Fibroblast of upper back skin (primary cell): ENCODE measurements at regions not wholly inside any gene's neighbourhood (a gene's known extent, or its start where the extent isn't known, plus 50 kb on each side); places are given as distances from the start of the nearest gene placed in this dataset.
"Not testable (repeated sequence)": the region's sequence is repeated elsewhere in the genome, so short reads cannot be mapped to it uniquely, and the experiment has no call there.

Experiments used
- DNase-seq: peaks from one replicate; pipeline ENCODE4 v3.0.0-alpha.2; 2013

- DNase-seq: no peak
Measured at GRCh38 chr9:129301941-129302340, 123.9 kb upstream of the IER5L start.

DNA sequence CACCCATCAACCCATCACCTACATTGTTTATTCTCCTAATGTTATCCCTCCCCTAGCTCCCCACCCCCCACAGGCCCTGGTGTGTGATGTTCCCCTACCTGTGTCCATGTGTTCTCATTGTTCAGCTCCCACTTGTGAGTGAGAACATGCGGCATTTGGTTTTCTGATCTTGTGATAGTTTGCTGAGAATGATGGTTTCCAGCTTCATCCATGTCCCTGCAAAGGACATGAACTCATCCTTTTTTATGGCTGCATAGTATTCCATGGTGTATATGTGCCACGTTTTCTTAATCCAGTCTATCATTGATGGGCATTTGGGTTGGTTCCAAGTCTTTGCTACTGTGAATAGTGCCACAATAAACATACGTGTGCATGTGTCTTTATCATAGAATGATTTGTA, 118.1 kb upstream of the IER5L start:
- DNase-seq: not testable (repeated sequence)

DNA sequence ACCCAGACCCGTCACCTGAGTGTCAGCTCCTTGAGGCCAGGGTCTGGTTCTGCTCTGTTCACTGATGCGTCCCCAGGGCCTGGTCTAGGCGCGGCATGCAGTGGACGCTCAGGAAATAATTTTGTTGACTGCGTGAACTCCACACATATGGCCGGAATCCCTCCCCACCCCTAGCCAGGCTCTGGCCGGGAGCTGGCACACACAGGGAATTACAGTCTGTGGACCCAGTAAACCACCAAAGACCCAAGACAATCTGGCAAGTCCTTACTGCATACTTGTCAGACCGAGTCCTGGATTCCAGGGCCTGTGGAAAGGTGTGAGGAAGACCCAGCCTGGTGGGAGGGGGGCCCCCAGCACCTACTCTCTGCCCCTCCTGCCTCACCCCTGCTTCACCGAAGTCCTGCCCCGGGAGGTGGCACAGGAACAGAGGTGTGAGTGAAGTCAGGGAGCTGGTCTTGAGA, 113.0 kb upstream of the IER5L start:
- DNase-seq: no peak

DNA sequence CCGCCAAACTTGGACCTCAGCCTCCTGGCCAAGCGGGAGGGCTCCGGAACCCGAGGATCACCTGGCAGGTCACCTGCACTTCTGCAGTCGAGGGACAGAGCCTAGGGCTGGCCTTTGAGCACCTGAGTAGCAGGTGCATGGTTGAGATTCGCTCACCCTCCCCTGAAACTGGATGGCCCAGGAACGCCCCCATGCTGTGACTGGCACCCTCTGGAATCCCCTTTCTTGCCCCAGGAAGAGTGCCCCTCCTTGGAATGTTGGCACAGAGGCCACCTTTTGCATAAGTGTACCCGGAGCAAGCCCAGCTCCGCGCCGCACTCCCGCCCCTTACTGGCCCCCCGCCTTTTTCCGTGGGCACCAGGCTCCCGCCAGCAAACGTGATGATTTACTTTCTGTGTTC, 112.5 kb upstream of the IER5L start:
- no peak for DNase-seq

- no peak for DNase-seq
Measured at GRCh38 chr9:129289883-129290282, 111.8 kb upstream of the IER5L start.

DNA sequence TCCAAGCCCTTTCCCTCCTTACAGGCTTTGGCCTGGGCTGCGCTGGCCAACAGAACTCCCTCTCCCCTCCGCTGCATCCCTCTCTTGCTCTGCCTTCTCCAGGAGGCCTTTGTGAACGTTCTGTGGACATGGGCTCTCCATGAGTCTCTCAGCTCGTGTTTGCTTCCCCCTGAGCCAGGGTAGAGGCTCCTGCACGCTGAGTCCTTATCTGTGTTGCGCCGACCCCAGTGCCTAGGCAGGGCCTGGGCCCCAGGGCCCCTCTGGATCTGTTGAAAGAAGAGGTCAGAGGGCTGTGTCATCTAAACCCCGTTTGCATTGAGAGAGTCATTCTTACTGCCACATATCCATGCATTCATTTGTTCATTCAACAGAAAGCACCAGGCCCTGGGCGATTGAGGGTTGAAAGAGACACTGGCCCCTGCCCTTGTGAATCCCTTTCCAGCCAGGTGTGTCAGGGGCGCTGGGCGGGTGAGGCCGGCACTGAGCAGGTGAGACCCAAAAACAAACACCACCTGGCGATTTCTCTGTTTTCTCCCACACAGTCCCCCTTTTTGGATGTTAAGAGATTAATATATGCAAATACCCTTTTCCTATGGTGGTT, 111.2 kb upstream of the IER5L start:
- DNase-seq: no peak

DNA sequence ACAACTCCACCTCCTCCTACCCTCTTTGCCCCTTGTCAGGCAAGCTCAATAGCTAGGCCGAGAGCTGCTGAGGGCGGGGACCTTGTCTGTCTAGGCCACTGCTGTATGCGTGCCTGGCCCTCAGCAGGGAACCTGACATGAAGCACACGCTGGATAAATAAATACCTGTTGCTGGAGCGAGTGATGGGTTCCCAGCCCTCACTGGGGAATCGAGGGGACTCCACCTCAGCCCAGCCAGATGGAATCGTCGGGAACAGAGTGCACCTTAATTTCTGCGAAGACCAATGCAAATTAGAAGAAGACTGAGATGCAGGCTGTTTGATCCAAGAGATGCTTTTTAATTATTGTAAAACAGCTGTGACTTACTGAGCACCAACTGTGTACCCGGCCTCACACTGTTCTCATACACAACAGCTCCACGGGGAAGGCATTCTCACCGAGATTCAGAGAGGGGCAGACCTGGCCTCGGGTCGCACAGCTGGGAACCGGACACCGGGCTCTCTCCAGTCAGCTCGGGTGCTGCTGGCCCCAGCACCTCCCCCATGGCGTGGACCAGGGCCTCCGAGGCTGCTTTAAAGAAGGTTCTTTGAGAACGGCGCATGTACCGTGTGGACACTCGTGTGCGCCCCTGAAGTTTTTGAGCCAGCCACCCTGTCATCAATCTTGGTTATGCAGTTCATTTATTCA, 109.7 kb upstream of the IER5L start:
- DNase-seq: no peak

GRCh38 chr9:129285979-129286772, 108.1 kb upstream of the IER5L start:
- DNase-seq: no peak

DNA sequence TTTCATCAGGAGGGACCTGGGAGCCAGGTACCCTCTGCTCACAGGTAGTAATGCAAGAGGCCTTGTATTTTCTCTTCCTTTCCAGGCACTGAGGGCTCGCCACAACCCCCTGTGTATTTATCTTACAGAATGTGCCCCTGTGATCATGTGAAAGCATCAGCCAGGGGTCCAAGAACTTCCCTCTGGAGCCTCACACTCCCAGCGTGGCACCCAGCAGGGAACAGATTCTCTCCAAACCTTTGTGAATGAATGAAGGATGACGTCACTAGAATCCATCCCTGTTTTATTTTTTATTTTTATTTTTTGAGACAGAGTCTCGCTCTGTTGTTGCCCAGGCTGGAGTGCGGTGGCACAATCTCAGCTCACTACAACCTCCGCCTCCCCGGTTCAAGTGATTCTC, 107.3 kb upstream of the IER5L start:
- no peak for DNase-seq

- DNase-seq: no peak
Measured at GRCh38 chr9:129284607-129285291, 106.7 kb upstream of the IER5L start.

DNA sequence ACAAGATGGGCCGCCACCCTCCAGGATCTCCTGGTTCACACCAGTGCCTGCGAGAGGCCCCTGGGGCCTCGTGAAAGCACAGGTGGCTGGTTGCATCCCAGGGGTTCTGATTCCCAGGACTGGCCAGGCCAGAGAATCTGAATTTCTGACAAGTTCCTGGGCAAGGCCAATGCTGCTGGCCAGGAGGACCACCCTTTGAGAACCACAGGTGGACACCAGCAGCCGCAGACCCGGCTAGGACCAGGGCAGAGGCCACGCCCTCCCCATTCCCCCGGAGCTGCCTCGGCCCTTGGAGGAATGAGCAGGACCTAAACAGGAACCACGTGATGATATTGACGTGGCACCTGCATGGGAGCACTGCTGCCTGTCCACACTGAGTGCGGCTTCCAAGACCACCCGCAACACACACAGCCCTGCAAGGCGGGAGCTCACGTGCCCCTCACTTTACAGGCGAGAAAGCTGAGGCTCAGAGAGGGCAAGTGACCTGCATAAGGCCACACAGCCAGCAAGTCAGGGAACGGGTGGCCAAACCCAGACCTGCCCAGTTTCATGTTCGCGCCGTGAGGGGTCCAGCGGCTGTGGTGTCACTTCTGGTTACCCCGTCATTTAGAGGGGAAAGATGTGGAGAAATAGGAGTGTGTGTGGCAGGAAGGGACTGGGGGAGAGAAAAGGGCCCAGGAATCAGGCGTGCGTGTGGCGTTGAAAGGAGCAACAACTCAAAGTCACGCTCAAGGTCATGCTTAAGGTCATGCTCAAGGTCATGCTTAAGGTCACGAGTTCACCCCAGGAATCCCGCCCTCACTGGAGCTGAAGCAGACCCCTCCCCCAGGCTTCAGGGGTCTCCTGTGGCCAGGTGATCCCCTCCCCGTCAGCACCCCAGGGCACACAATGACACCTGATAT, 105.9 kb upstream of the IER5L start:
- DNase-seq: no peak

DNA sequence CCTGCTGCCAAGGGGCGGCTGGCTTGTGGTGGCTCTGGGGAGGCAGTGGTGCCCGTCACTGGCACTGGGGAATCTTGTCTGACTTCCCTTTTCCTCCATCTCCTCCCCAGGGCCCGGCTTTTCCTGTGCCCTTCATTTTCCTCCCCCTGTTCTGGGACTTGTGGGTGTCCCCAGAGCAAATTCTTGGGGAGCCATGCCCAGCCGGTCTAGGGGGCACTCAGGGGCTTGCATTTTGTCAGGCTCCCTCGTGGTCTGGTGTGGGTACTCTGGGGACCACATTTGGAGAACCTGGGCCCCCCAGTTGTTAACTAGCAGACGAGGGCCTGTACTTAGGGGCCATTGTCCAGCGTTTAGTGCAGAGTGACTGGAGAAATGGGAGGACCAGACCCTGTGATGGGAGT, 105.2 kb upstream of the IER5L start:
- DNase-seq: no peak

GRCh38 chr9:129282731-129283211, 104.7 kb upstream of the IER5L start:
- no peak for DNase-seq

- no peak for DNase-seq
Measured at GRCh38 chr9:129282272-129282671, 104.2 kb upstream of the IER5L start.

GRCh38 chr9:129281506-129282145, 103.6 kb upstream of the IER5L start:
- no peak for DNase-seq

- DNase-seq: no peak
Measured at GRCh38 chr9:129280623-129281271, 102.7 kb upstream of the IER5L start.

- DNase-seq: no peak
Measured at GRCh38 chr9:129280236-129280622, 102.2 kb upstream of the IER5L start.

- peak; percentile 42 for DNase-seq
Measured at GRCh38 chr9:129278391-129279237, 100.6 kb upstream of the IER5L start.

GRCh38 chr9:129276486-129277230, 98.6 kb upstream of the IER5L start:
- DNase-seq: no peak
